Dermis blood vessel endothelial cell (primary cell): ENCODE measurements at regions not wholly inside any gene's neighbourhood (a gene's known extent, or its start where the extent isn't known, plus 50 kb on each side); places are given as distances from the start of the nearest gene placed in this dataset.

Source experiments
- DNase-seq: peaks from one replicate; pipeline ENCODE4 v3.0.0; 2010

GRCh38 chr2:129431881-129432280 lies 547.6 kb upstream of the RAB6C start:
- no peak for DNase-seq

DNA sequence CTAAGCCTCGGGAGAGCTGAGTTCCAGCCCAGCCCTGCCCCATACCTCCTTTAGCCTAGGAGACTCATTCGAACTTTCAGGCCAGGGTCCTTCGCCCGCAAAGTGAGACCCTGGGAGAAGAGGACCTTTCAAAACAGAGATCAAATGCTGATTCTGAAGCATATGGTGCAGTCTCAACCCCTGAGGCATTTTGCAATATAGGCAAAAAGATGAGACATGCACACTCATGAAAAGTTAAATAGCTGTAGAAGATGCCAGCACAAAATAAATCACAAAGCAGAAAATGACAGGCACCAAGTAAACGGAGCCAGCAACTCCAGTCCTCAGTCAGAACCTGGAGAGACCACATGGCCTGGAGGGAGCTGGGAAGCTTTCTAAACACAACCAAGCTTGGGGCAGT lies 542.7 kb upstream of the RAB6C start:
- DNase-seq, result no peak

- no peak for DNase-seq
Observed at GRCh38 chr2:129437725-129438124, 541.7 kb upstream of the RAB6C start.

DNA sequence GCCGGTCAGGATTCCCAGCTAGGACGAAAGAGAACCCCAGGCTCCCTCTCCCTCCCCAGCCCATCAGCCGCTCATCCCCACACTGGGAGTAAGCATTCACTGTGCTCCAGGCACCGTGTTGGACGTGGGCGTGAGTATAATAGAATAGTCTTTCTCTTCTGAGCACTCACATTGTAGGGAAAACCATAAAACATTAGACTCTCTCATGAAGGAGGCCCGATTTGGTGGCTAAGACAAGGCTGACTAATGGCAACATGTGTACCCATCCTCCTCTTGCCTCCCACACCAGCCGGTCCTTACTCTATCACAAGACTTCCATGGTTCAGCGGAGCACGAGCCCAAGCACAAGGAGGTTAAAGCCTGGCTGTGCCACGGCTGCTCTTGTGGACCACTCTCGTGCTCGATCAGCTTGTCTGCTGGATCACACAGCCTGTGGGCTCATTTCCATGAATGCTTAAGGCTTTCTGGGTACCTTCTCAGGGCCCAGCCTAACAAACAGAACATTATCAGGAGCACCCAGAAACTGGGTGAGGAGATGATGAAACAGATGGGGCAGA lies 540.9 kb upstream of the RAB6C start:
- DNase-seq, result no peak

- DNase-seq, result no peak
Observed at GRCh38 chr2:129439406-129440302, 539.8 kb upstream of the RAB6C start.

- no peak for DNase-seq
Observed at GRCh38 chr2:129441610-129442009, 537.9 kb upstream of the RAB6C start.

DNA sequence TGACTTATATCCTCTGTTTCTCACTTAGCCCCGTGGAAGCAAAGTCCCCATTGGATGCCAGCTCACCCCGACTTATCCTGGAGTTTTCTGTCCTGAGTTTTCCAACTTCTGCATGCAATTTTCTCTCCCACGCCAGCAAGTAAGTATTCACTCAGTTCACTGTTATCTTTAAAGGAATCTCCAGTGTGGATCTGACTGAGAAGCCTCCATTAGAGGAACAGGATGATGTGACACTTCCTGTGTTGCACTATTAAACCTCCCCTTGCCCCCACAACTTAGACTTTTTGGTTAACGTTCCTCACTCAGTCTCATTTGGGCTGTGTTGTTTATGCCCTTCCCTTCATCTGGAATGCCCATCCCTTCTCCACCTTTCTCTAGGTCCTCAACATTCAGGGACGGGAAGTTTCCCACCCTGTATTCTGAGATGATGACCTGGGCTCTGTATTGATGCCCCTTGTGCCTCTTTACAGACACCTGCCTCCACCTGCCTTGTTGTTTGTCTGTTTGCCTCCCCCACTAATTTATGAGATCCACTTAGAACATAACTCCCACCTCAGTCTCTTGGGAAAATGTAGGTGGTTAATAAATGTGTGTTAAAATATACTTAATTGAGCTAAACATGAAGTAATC lies 536.1 kb upstream of the RAB6C start:
- no peak for DNase-seq

DNA sequence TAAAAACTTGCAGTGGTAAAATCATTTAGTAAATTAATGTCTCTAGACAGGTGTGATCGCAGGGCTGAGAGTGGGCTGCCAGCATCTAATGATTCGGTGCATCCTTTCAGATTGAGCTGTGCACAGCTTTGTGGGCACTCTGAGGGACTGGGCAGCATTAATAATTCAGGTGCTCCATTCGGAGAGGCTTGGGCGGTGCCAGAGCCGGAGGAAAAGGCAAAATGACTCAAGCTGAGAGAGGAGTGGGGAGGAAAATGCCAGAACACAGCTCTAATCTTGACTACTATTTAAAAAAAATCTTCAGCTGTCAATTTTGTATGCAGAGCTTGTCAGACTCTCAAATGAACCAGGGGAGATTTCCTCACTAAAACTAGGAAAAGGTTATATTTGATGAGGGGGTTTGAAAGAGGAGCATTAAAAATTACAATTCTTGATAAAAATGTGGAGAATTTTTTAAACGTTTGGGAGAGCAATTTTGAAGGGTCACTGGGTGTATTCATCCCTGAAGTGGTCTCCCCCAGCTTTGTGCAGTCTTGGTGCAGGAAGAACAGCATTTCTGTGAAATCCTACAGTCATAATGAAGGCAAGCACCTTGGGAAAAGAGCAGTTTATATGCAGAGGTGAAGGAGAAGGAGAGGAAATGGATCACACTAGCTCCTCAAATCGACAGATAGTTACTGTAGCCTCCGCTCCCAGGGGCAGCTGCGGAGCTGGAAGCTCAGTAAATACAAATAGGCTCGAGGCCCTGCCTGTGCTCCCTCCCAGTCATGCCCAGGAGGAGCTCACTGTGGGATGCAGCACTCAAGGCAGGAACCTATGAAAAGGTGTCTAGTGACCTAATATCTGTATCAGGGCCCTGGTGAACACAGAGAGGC lies 535.4 kb upstream of the RAB6C start:
- DNase-seq, result no peak

- no peak for DNase-seq
Observed at GRCh38 chr2:129444751-129445150, 534.7 kb upstream of the RAB6C start.

DNA sequence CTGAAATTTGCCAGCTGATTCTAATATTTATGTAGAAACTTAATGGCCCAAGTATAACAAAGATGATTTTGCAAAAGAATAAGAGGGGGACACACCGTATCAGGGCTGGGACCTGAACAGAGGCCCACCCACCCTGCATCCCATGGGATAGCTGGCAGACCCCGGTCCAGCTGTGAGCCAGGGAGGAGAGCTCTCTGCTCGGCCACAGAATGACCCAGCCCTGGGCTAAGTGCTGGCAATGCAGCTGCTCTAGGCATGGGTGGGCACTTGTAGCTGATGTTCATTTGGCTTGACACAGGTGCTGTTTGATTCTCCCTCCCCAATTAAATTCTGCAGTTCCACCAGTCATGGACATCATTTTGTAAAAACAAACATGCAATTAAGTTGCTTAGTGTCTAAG lies 522.8 kb upstream of the RAB6C start:
- DNase-seq, result no peak

DNA sequence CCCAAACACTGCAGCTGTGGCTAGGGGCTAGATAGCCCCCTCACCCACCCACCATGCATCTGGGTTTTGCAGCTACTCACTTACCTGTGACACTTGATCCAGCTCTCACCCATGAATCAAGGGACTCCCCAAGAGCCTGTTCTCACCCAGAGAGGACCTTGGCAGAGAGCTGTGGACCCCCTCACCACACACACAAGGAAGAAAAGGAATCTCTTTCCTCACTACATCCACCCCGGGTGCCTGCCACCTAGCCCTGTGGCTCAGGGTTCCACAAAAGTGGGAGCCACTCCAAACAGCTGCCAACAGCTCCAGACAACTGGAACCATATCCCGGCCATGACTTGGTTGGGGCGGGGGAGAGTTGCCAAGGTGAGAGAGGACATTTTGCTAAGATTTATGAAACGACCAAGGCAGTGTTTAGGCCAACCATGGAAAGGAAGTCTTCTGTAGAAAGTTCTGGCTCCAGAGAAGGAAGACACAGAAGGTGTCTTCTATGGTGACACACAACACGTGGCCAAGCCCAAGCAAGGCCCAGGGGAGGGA lies 522.1 kb upstream of the RAB6C start:
- no peak for DNase-seq

GRCh38 chr2:129458006-129458405 lies 521.5 kb upstream of the RAB6C start:
- DNase-seq, result no peak

GRCh38 chr2:129458436-129458835 lies 521.0 kb upstream of the RAB6C start:
- no peak for DNase-seq

DNA sequence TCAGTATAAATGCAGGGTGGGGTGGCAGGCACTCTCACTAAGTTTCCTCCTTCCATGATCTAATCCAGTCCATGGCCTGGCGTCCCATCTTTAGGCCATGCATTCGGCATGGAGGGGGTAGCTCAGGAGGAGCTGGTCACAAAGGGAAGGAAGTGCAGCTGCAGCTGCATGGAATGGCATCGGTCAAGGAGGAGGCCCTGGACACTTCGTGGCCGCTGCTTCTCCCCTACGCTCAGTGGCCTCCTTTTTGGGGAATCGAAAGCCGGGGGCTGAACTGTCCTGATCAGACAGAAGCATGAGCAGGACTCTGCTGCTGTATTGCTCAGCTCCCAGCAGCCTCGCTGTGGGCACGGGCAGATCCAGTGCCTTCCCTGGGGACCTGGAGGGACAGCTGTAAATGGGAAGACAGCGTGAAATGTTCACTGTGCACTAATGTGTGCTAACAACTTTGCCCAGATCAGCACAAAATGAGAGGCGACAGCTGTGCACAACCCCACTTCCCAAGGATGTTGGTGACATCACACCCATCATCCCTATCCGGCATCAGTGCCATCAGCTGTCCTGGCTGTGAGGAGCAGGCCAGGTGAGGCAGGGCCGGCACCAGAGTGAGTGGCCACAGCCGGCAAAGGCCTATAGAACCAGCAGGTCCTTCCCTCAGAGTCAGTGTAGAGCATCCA lies 520.1 kb upstream of the RAB6C start:
- DNase-seq, result no peak

DNA sequence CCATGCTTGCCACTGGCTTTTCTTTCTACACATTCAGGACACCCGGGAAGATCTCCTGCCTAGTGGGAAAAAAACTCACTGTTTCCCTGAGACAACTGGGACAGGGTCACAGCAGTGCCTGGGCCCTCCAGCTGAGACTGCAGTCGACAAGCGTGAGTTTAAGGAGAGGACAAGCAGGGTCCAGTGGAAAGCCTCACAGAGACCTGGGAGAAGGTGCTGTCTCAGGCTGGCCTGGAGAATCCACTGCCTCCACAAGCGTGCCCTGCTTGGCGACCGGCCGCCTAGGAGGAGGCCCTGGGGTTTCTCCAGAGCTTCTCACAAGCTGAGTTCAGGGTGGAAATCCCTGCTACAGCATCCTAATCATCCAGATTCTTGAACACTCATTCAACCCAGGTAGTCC lies 519.6 kb upstream of the RAB6C start:
- no peak for DNase-seq

DNA sequence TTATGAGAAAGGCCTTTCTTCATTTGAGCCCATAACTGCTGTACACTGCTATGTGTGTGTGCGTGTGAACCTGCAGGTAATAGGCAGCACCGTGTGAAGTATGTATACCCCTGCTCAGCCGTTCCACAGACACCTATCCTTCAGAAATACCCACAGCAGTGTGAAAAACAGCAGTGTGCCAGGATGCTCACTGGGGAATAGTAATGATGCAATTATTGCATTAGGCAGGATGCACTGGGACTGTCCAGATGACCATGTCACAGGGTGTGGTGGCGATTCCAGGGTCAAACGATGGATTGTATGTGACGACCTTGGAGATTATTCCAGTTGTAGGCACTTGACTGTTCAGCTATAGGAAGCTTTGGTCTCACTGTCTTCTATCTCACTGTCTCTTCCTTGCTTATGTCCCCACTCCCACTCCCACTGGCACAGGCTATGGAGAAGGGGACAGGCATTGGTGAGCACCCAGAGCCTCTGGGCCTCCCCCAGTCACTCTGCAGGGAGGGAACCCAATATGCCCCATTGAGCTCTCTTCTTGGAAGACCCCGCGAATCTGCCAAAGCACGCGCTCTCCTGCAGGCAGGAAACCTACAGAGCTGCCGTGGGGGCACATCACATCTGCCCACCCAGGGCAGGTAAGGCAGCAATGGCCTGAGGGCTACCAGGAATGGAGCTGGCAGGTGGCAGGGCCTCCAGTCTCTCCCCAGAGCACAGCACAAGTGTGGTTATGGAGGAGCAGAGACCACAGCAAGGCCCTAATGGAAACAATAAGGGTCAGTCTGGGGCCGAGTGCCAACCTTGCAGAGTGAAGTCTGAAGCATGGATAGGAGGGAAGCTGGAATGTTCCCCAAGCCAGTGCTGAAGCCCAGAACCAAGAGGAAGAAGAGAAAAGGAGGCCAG lies 518.9 kb upstream of the RAB6C start:
- no peak for DNase-seq

DNA sequence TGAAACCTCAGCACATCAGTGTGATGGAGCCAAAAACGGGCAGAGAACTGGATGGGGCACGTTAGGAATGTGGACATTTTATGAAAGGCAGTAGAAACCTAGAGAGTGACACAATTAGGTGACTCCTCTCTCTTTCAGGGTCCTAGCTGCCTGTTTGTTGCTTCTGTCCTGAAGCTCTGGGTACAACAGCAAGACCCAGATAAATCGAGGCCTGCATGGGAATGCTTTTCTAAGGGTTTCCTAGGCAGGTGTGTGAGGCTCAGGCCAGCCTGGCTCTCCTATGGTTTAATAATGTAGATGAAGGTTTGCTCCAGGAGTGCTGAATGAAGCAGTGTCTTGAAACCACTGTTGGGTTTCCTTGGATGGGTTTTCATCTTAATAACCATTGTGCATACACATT lies 517.1 kb upstream of the RAB6C start:
- no peak for DNase-seq

GRCh38 chr2:129462967-129463366 lies 516.5 kb upstream of the RAB6C start:
- no peak for DNase-seq

GRCh38 chr2:129464036-129464435 lies 515.4 kb upstream of the RAB6C start:
- DNase-seq, result no peak

- no peak for DNase-seq
Observed at GRCh38 chr2:129464631-129465030, 514.8 kb upstream of the RAB6C start.

DNA sequence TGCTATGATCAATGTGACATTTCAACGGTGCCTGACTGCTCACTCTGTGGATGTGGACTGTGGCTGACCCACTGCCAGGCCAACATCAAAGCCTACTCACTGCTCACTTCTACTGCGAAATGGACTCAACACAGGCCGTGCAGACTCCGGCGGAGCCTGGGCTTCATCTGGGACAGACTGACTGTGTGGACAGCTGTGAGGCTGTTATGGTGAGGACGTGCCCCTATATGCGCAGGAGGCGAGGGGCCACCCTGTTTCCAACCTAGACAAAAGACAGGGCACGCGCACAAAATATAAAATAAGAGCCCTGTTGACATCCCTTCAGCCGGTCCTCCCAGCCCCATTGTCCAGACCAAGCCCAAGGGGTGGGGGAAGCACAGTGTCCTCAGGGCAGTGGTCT lies 514.4 kb upstream of the RAB6C start:
- DNase-seq, result no peak
